ENCODE measurements at regions not wholly inside any gene's neighbourhood (a gene's known extent, or its start where the extent isn't known, plus 50 kb on each side); places are given as distances from the start of the nearest gene placed in this dataset.
"Not testable (repeated sequence)": the region's sequence is repeated elsewhere in the genome, so short reads cannot be mapped to it uniquely, and the experiment has no call there.

DNA sequence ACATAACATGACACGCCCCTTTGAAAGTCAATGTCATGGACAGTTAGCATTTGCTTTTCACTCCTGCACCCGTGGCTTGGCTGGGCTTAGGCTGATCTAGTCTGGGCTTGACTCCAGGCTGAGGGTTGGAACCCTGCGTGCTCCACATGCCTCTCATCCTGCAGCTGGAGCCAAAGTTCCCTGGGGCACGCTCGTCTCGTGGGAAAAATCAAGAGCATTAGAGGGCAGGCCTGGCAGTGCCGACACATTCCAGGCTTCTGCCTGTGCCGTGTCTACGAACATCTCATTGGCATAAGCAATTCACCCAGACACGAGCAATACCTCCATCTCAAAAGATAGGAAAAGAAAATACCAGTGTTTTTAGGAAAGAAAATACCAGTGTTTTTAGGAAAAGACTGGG lies 342.7 kb upstream of the SULF2 start:
- H3K4me3 ChIP-seq; ATAC-seq (replicated peaks in 6 of 8); in situ Hi-C loops (cut with MboI; ENCODE audit: low pct_unique_long_range_greater_than_20kb in 2 of 9, low sequenced_read_pairs in 9 of 9, unreplicated experiment in 9 of 9); H3K27ac ChIP-seq: not testable (repeated sequence)
- WGBS, 10 experiments = 9 to 100% (median 70%) methylated on average over 1 to 4 of the region's 10 CpGs; no CpG with 5 or more reads in 6 of the 10 experiments
- H3K4me1 ChIP-seq (replicated peaks in 1 of 2) = peaks cover 29 to 30% of the 10 kb centered on the region in 2 donors

DNA sequence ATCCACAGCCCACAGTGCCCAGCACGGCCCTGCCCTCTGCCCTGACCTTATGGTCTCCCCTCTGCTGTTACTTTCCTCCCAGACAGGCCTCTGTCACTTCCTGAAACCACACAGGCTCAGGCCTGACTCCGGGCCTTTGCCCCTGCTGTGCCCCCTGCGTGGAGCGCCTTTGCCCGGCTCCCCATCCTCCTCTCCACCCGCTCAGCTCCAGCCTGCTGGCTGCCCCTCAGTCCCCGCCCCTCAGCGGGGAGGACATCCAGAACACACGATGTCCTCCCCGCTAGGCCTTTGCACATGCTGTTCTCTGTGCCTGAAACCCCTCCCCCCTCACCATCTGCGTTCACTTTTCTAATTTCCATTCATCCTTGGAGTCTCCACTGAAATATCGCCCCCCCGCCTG lies 341.9 kb upstream of the SULF2 start:
- H3K27ac ChIP-seq; in situ Hi-C loops (cut with MboI; ENCODE audit: low pct_unique_long_range_greater_than_20kb in 2 of 9, low sequenced_read_pairs in 9 of 9, unreplicated experiment in 9 of 9); H3K4me3 ChIP-seq: not testable (repeated sequence)
- peaks cover 28 to 30% of the 10 kb centered on the region in 2 donors for H3K4me1 ChIP-seq (replicated peaks in 1 of 2)
- peak in 3 of 8 experiments; percentile 56 to 72 (median 72) for ATAC-seq (replicated peaks in 6 of 8)
- 40 to 67% (median 60%) methylated on average over 1 of the region's 13 CpGs; no CpG with 5 or more reads in 7 of the 10 experiments for WGBS, 10 experiments

- Histone ChIP-seq H3K27ac (no peak overlapping the region), H3K4me1 (replicated peaks in 1 of 2) (peaks cover 22 to 23% of the 10 kb centered on the region in 2 donors), H3K4me3 (no peak overlapping the region)
- in situ Hi-C loops (cut with MboI; ENCODE audit: low pct_unique_long_range_greater_than_20kb in 2 of 9, low sequenced_read_pairs in 9 of 9, unreplicated experiment in 9 of 9) = no loop called here
- WGBS, 10 experiments = 20 to 100% (median 68%) methylated on average over 1 to 6 of the region's 8 CpGs; no CpG with 5 or more reads in 2 of the 10 experiments
- peak in 5 of 8 experiments; percentile 17 to 60 (median 57) for ATAC-seq (replicated peaks in 6 of 8)
Observed at GRCh38 chr20:48126227-48126740, 341.0 kb upstream of the SULF2 start.

GRCh38 chr20:48124960-48125359 lies 339.7 kb upstream of the SULF2 start:
- Histone ChIP-seq H3K27ac (no peak overlapping the region), H3K4me3 (no peak overlapping the region), H3K4me1 (replicated peaks in 1 of 2) (peaks cover 20% of the 10 kb centered on the region in 2 donors)
- WGBS, 10 experiments = 0 to 100% (median 60%) methylated on average over 1 to 9 of the region's 9 CpGs; no CpG with 5 or more reads in 1 of the 10 experiments
- in situ Hi-C loops (cut with MboI; ENCODE audit: low pct_unique_long_range_greater_than_20kb in 2 of 9, low sequenced_read_pairs in 9 of 9, unreplicated experiment in 9 of 9) = no loop called here
- no peak for ATAC-seq (replicated peaks in 6 of 8)

DNA sequence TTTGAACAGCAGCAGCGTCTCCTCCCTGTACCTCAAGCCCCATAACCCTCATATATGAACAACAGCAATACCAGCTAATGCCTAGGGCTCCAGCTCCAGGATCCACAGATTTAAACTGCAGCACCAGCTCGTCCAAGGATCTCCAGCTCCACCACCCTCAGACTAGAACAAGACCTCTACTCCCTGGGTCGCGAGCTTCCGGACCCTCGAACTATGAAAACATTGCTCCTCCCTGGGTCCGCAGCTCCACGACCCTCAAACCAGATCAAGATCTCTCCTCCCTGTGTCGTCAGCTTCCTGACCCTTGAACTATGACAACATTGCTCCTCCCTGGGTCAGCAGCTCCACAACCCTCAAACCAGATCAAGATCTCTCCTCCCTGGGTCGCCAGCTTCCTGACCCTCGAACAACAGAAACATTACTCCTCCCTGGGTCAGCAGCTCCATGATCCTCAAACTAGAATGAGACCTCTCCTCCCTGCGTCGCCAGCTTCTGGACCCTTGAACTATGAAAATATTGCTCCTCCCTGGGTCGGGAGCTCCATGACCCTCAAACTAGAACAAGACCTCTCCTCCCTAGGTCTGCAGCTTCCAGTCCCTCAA lies 339.0 kb upstream of the SULF2 start:
- 41 to 100% (median 83%) methylated on average over 2 to 13 of the region's 14 CpGs; no CpG with 5 or more reads in 3 of the 10 experiments for WGBS, 10 experiments
- Histone ChIP-seq H3K4me3 (no peak overlapping the region), H3K27ac (no peak overlapping the region), H3K4me1 (replicated peaks in 1 of 2) (peaks cover 18 to 20% of the 10 kb centered on the region in 2 donors)
- ATAC-seq (replicated peaks in 6 of 8) = no peak
- in situ Hi-C loops (cut with MboI; ENCODE audit: low pct_unique_long_range_greater_than_20kb in 2 of 9, low sequenced_read_pairs in 9 of 9, unreplicated experiment in 9 of 9) = no loop called here

DNA sequence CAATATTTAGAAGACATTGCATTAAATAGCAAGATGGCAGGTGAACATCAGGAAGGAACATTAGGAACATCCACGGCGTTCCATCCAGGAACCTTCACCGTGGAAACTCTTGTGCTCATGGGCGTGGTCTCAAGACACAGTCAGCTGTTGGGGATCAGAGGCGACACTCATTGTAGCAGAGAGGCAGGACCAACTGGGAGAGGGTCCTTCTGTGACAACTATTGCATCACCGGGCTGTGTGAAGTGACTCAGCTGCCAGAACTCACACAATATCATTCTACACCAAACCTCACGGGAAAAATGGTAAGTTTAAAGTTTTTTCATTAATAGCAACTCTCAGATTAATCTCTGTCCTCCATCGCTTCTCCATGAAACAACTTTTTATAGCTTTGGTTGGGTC lies 334.8 kb upstream of the SULF2 start:
- in situ Hi-C loops (cut with MboI; ENCODE audit: low pct_unique_long_range_greater_than_20kb in 2 of 9, low sequenced_read_pairs in 9 of 9, unreplicated experiment in 9 of 9) = no loop called here
- peak in 1 of 8 experiments; percentile 51 for ATAC-seq (replicated peaks in 6 of 8)
- WGBS, 10 experiments = 51 to 100% (median 81%) methylated on average over 1 to 7 of the region's 8 CpGs

GRCh38 chr20:48119389-48119788 lies 334.1 kb upstream of the SULF2 start:
- in situ Hi-C loops (cut with MboI; ENCODE audit: low pct_unique_long_range_greater_than_20kb in 2 of 9, low sequenced_read_pairs in 9 of 9, unreplicated experiment in 9 of 9); ATAC-seq (replicated peaks in 6 of 8); H3K4me3 ChIP-seq; H3K27ac ChIP-seq: not testable (repeated sequence)
- H3K4me1 ChIP-seq (replicated peaks in 1 of 2) = peaks cover 16 to 19% of the 10 kb centered on the region in 2 donors
- 93 to 100% methylated on average over 2 of the region's 5 CpGs; no CpG with 5 or more reads in 8 of the 10 experiments for WGBS, 10 experiments

More for the DNA sequence above, 334.8 kb upstream of the SULF2 start:
- Histone ChIP-seq H3K4me3 (no peak overlapping the region), H3K4me1 (replicated peaks in 1 of 2) (peaks cover 12% of the 10 kb centered on the region in 2 donors), H3K27ac (no peak overlapping the region)

- Histone ChIP-seq H3K27ac (no peak overlapping the region), H3K4me3 (no peak overlapping the region), H3K4me1 (replicated peaks in 1 of 2) (peaks cover 28 to 30% of the 10 kb centered on the region in 2 donors)
- peak in 5 of 8 experiments; percentile 91 to 98 (median 96) for ATAC-seq (replicated peaks in 6 of 8)
- in situ Hi-C loops (cut with MboI; ENCODE audit: low pct_unique_long_range_greater_than_20kb in 2 of 9, low sequenced_read_pairs in 9 of 9, unreplicated experiment in 9 of 9) = no loop called here
- WGBS, 10 experiments = 32 to 100% (median 50%) methylated on average over 1 to 4 of the region's 4 CpGs; no CpG with 5 or more reads in 3 of the 10 experiments
Observed at GRCh38 chr20:48115502-48115901, 330.2 kb upstream of the SULF2 start.

DNA sequence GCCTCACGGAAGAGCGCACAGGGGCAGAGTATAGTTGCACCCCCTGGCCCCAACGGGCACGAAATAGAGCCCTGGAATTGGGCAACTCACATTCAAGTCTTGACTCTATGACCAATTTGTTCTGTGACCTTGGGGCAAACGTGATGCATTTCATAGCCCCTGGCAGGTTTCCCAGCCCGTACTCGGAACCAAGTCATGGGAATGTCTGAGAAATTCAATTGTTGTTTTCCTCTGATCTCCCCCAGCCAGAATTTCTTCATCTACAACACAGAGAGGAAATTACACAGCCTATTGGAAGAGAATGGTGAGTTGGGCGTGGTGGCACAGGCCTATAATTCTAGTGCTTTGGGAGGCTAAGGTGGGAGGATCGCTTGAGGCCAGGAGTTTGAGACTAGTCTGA lies 322.3 kb upstream of the SULF2 start:
- no peak for ATAC-seq (replicated peaks in 6 of 8)
- Histone ChIP-seq H3K4me3 (no peak overlapping the region), H3K27ac (no peak overlapping the region), H3K4me1 (replicated peaks in 1 of 2) (peaks cover 35 to 46% of the 10 kb centered on the region in 2 donors)
- in situ Hi-C loops (cut with MboI; ENCODE audit: low pct_unique_long_range_greater_than_20kb in 2 of 9, low sequenced_read_pairs in 9 of 9, unreplicated experiment in 9 of 9) = no loop called here
- WGBS, 10 experiments = 31 to 100% (median 63%) methylated on average over 1 to 9 of the region's 9 CpGs; no CpG with 5 or more reads in 2 of the 10 experiments

GRCh38 chr20:48106428-48106827 lies 321.1 kb upstream of the SULF2 start:
- in situ Hi-C loops (cut with MboI; ENCODE audit: low pct_unique_long_range_greater_than_20kb in 2 of 9, low sequenced_read_pairs in 9 of 9, unreplicated experiment in 9 of 9) = no loop called here
- no peak for ATAC-seq (replicated peaks in 6 of 8)
- Histone ChIP-seq H3K4me3 (no peak overlapping the region), H3K27ac (peak overlapping the region; percentile 26 to 44), H3K4me1 (replicated peaks in 1 of 2) (peaks cover 35 to 42% of the 10 kb centered on the region in 2 donors)
- 22 to 88% methylated on average over 1 to 3 of the region's 3 CpGs; no CpG with 5 or more reads in 8 of the 10 experiments for WGBS, 10 experiments

- Histone ChIP-seq H3K4me3 (no peak overlapping the region), H3K27ac (peak overlapping the region; percentile 47 to 67), H3K4me1 (replicated peaks in 1 of 2) (peaks cover 35 to 42% of the 10 kb centered on the region in 2 donors)
- ATAC-seq (replicated peaks in 6 of 8) = peak in 5 of 8 experiments; percentile 95 to 97 (median 96)
- 20 to 86% (median 45%) methylated on average over 1 to 8 of the region's 11 CpGs for WGBS, 10 experiments
- in situ Hi-C loops (cut with MboI; ENCODE audit: low pct_unique_long_range_greater_than_20kb in 2 of 9, low sequenced_read_pairs in 9 of 9, unreplicated experiment in 9 of 9) = no loop called here
Observed at GRCh38 chr20:48105526-48105925, 320.2 kb upstream of the SULF2 start.

- in situ Hi-C loops (cut with MboI; ENCODE audit: low pct_unique_long_range_greater_than_20kb in 2 of 9, low sequenced_read_pairs in 9 of 9, unreplicated experiment in 9 of 9) = no loop called here
- WGBS, 10 experiments = 0 to 100% (median 75%) methylated on average over 1 to 6 of the region's 11 CpGs; no CpG with 5 or more reads in 1 of the 10 experiments
- peak in 3 of 8 experiments; percentile 17 to 88 (median 86) for ATAC-seq (replicated peaks in 6 of 8)
Observed at GRCh38 chr20:48102931-48103660, 317.8 kb upstream of the SULF2 start.

More at GRCh38 chr20:48102931-48103660, 317.8 kb upstream of the SULF2 start:
- peak overlapping the region in 1 of 2 donors; percentile 23 for H3K27ac ChIP-seq
- H3K4me1 ChIP-seq (replicated peaks in 1 of 2) = peaks cover 35 to 47% of the 10 kb centered on the region in 2 donors
- H3K4me3 ChIP-seq = no peak overlapping the region

Measured in motor neuron (in vitro differentiated cells).